Upper lobe of left lung (tissue), 6 donors: ENCODE measurements at regions not wholly inside any gene's neighbourhood (a gene's known extent, or its start where the extent isn't known, plus 50 kb on each side); places are given as distances from the start of the nearest gene placed in this dataset.
"Not testable (repeated sequence)": the region's sequence is repeated elsewhere in the genome, so short reads cannot be mapped to it uniquely, and the experiment has no call there.

Source experiments
- ATAC-seq, 2 donors: fragments of 200-7000 bp; cut with Tn5 transposase; one replicate each; pipeline ENCODE4 v1.9.1; 2022; ENCODE audit warnings: mild to moderate bottlenecking in 2 of 2, moderate library complexity in 2 of 2; ENCODE audit not compliant: low FRiP score in 2 of 2
- DNase-seq, 2 donors: peaks; one replicate each; pipeline ENCODE4 v3.0.0-alpha.2; 2019 to 2020
- H3K27ac ChIP-seq, 4 donors: fragments of 200-600 bp; sonication (generic); one replicate each; pipeline ENCODE4 v1.5.1; 2016 to 2019
- H3K27me3 ChIP-seq, 4 donors: fragments of 200-600 bp; sonication (generic); one replicate each; pipeline ENCODE4 v1.5.1; 2017 to 2019
- H3K36me3 ChIP-seq, 4 donors: fragments of 200-600 bp; sonication (generic); one replicate each; pipeline ENCODE4 v1.5.1; 2016 to 2019
- H3K4me1 ChIP-seq, 4 donors: fragments of 200-600 bp; sonication (generic); one replicate each; pipeline ENCODE4 v1.5.1; 2018 to 2019
- H3K4me3 ChIP-seq, 4 donors: fragments of 200-600 bp; sonication (generic); one replicate each; pipeline ENCODE4 v1.5.1; 2017 to 2019; ENCODE audit warnings: mild to moderate bottlenecking in 2 of 4, moderate library complexity in 1 of 4
- H3K9me3 ChIP-seq, 4 donors: fragments of 200-600 bp; sonication (generic); one replicate each; pipeline ENCODE4 v1.5.1; 2018 to 2019
- CTCF ChIP-seq, 6 experiments: fragments of 450-650 bp in 4 of 6; fragments of 200-600 bp in 2 of 6; sonication (generic) in 2 of 6; IDR thresholded peaks; one replicate each; pipeline ENCODE4 v1.5.1; 2016 to 2019; ENCODE audit warnings: antibody characterized with exemption in 6 of 6
- EP300 ChIP-seq, 4 donors: sonication (generic); formaldehyde crosslinking; IDR thresholded peaks; one replicate each; pipeline ENCODE4 v1.5.1; 2017; ENCODE audit warnings: antibody characterized with exemption in 4 of 4, control low read depth in 2 of 4
- POLR2A ChIP-seq, 4 donors: fragments of 450-650 bp; IDR thresholded peaks; one replicate each; pipeline ENCODE4 v1.5.1; 2016 to 2017; ENCODE audit warnings: antibody characterized with exemption in 4 of 4, mild to moderate bottlenecking in 2 of 4
- POLR2AphosphoS5 ChIP-seq, 2 donors: sonication (generic); formaldehyde crosslinking; IDR thresholded peaks; one replicate each; pipeline ENCODE4 v1.5.1; 2017; ENCODE audit warnings: antibody characterized with exemption in 2 of 2
- WGBS, 2 donors: methylation state at CpG; one replicate each; pipeline ENCODE4 v1.1.5; 2017 to 2018; 5-methylcytosine and 5-hydroxymethylcytosine counted together
- donor health status: DM: no; HTN: no; CAD: no; lungs with moderate emphysema.
- donor health status: DM: no; HTN: yes; CAD: no; lungs with severe emphysema.

GRCh38 chr20:60101891-60102281 lies 143.7 kb downstream of the CDH26 start:
- TF ChIP-seq POLR2AphosphoS5 (IDR thresholded peaks at IDR 0.05) (no peak), POLR2A (IDR thresholded peaks at IDR 0.05) (no peak), CTCF (IDR thresholded peaks at IDR 0.05) (no peak), EP300 (IDR thresholded peaks at IDR 0.05) (no peak)
- DNase-seq (no peak), ATAC-seq (peak in 1 of 2 donors; percentile 2)
- 67 to 76% methylated on average over 9 of the region's 9 CpGs for WGBS, 2 donors
- no peak overlapping the region for H3K4me3 ChIP-seq
- peaks cover 0 to 15% (median 14%) of the 10 kb centered on the region in 4 donors for H3K4me1 ChIP-seq
- no peaks in the 10 kb centered on the region for H3K27me3 ChIP-seq
- peak overlapping the region; percentile 19 to 74 (median 58) for H3K27ac ChIP-seq
- H3K9me3 ChIP-seq: no peaks in the 10 kb centered on the region
- H3K36me3 ChIP-seq: no peaks in the 10 kb centered on the region

GRCh38 chr20:60102665-60103210 lies 144.5 kb downstream of the CDH26 start:
- ATAC-seq: no peak
- no peak for TF ChIP-seq POLR2AphosphoS5 (IDR thresholded peaks at IDR 0.05)
- no peak for TF ChIP-seq CTCF (IDR thresholded peaks at IDR 0.05)
- TF ChIP-seq POLR2A (IDR thresholded peaks at IDR 0.05): no peak
- TF ChIP-seq EP300 (IDR thresholded peaks at IDR 0.05): no peak
- peak in 1 of 2 donors; percentile 27 for DNase-seq
- Histone ChIP-seq H3K9me3 (no peaks in the 10 kb centered on the region), H3K4me3 (no peak overlapping the region), H3K36me3 (no peaks in the 10 kb centered on the region), H3K4me1 (peaks cover 0 to 15% (median 14%) of the 10 kb centered on the region in 4 donors), H3K27me3 (no peaks in the 10 kb centered on the region), H3K27ac (peak overlapping the region in 1 of 4 donors; percentile 19)
- 92% methylated on average over 4 of the region's 4 CpGs for WGBS, 2 donors

- Histone ChIP-seq H3K36me3 (no peaks in the 10 kb centered on the region), H3K9me3 (no peaks in the 10 kb centered on the region), H3K27me3 (no peaks in the 10 kb centered on the region), H3K4me1 (peaks cover 0 to 15% (median 14%) of the 10 kb centered on the region in 4 donors), H3K27ac (no peak overlapping the region), H3K4me3 (no peak overlapping the region)
- no peak for ATAC-seq
- DNase-seq: no peak
- TF ChIP-seq EP300 (IDR thresholded peaks at IDR 0.05) (no peak), POLR2A (IDR thresholded peaks at IDR 0.05) (no peak), CTCF (IDR thresholded peaks at IDR 0.05) (no peak), POLR2AphosphoS5 (IDR thresholded peaks at IDR 0.05) (no peak)
- 51 to 58% methylated on average over 10 of the region's 10 CpGs for WGBS, 2 donors
Measured at GRCh38 chr20:60104993-60105803, 147.0 kb downstream of the CDH26 start.

GRCh38 chr20:60106186-60106585 lies 148.0 kb downstream of the CDH26 start:
- not testable (repeated sequence) for H3K9me3 ChIP-seq

GRCh38 chr20:60107621-60108390 lies 149.6 kb downstream of the CDH26 start:
- Histone ChIP-seq H3K9me3 (no peaks in the 10 kb centered on the region), H3K27ac (no peak overlapping the region), H3K4me3 (no peak overlapping the region), H3K36me3 (no peaks in the 10 kb centered on the region), H3K4me1 (peaks cover 0 to 10% (median 0%) of the 10 kb centered on the region in 4 donors), H3K27me3 (no peaks in the 10 kb centered on the region)
- WGBS, 2 donors: 90 to 91% methylated on average over 9 to 10 of the region's 10 CpGs
- no peak for TF ChIP-seq EP300 (IDR thresholded peaks at IDR 0.05)
- TF ChIP-seq POLR2A (IDR thresholded peaks at IDR 0.05): no peak
- ATAC-seq: no peak
- DNase-seq: no peak

More at GRCh38 chr20:60106186-60106585, 148.0 kb downstream of the CDH26 start:
- H3K4me3 ChIP-seq, H3K36me3 ChIP-seq, ATAC-seq, H3K27me3 ChIP-seq, H3K27ac ChIP-seq, DNase-seq: not testable (repeated sequence)
- H3K4me1 ChIP-seq: peaks cover 0 to 12% (median 7%) of the 10 kb centered on the region in 4 donors
- WGBS, 2 donors: 68 to 79% methylated on average over 8 of the region's 8 CpGs
